Astrocyte (in vitro differentiated cells and primary cell): ENCODE measurements at regions not wholly inside any gene's neighbourhood (a gene's known extent, or its start where the extent isn't known, plus 50 kb on each side); places are given as distances from the start of the nearest gene placed in this dataset.
A peak's percentile ranks its signal among the peaks of the same experiment; 100 is the strongest.

Experiments used
- DNase-seq: peaks from one replicate; pipeline ENCODE4 v3.0.0-alpha.2; 2010; ENCODE audit warnings: low read depth
- FAIRE-seq: peaks from 2 replicates; lab custom pipeline; 2011; peaks lifted over from hg19 to GRCh38; lab: Jason Lieb, UNC
- H2AFZ ChIP-seq: 2 replicates; pipeline ENCODE4 v1.6.0; 2012; ENCODE audit warnings: low read depth, low read length, inconsistent platforms
- H3K27ac ChIP-seq: 2 replicates; pipeline ENCODE4 v1.5.1; 2011; ENCODE audit warnings: low read depth, low read length, inconsistent platforms
- H3K27me3 ChIP-seq: 2 replicates; pipeline ENCODE4 v1.6.0; 2011; ENCODE audit warnings: low read length, inconsistent platforms; ENCODE audit not compliant: insufficient read depth
- H3K36me3 ChIP-seq: 2 replicates; pipeline ENCODE4 v1.5.1; 2011; ENCODE audit warnings: low read length, inconsistent platforms; ENCODE audit not compliant: insufficient read depth
- H3K4me1 ChIP-seq: 2 replicates; pipeline ENCODE4 v1.5.1; 2011; ENCODE audit warnings: low read length, inconsistent platforms; ENCODE audit not compliant: insufficient read depth
- H3K4me2 ChIP-seq: 2 replicates; pipeline ENCODE4 v1.6.0; 2012; ENCODE audit warnings: low read length, inconsistent platforms
- H3K4me3 ChIP-seq: 2 replicates; pipeline ENCODE4 v1.5.1; 2011; ENCODE audit warnings: low read depth, mild to moderate bottlenecking, low read length, inconsistent platforms; ENCODE audit not compliant: insufficient read depth
- H3K79me2 ChIP-seq: 2 replicates; pipeline ENCODE4 v1.6.0; 2012; ENCODE audit warnings: mild to moderate bottlenecking, low read length, inconsistent platforms; ENCODE audit not compliant: insufficient read depth
- H3K9ac ChIP-seq: 2 replicates; pipeline ENCODE4 v1.6.0; 2012; ENCODE audit warnings: mild to moderate bottlenecking, low read length, inconsistent platforms
- H3K9me3 ChIP-seq: 2 replicates; pipeline ENCODE4 v1.5.1; 2012; ENCODE audit warnings: low read depth, mild to moderate bottlenecking, low read length, inconsistent platforms; ENCODE audit not compliant: insufficient read depth
- H4K20me1 ChIP-seq: 2 replicates; pipeline ENCODE4 v1.6.0; 2012; ENCODE audit warnings: low read length, inconsistent platforms; ENCODE audit not compliant: insufficient read depth
- H3K27ac Mint-ChIP-seq: one replicate; pipeline ENCODE4 v1.8.0; 2021; ENCODE audit warnings: mild to moderate bottlenecking, mixed read lengths; ENCODE audit not compliant: unreplicated experiment
- H3K27me3 Mint-ChIP-seq: one replicate; pipeline ENCODE4 v1.8.0; 2021; ENCODE audit warnings: low read depth, mixed read lengths; ENCODE audit not compliant: unreplicated experiment
- H3K36me3 Mint-ChIP-seq: one replicate; pipeline ENCODE4 v1.8.0; 2021; ENCODE audit warnings: low read depth, mixed read lengths; ENCODE audit not compliant: unreplicated experiment
- H3K4me1 Mint-ChIP-seq: one replicate; pipeline ENCODE4 v1.8.0; 2021; ENCODE audit warnings: low read depth, mixed read lengths; ENCODE audit not compliant: unreplicated experiment
- H3K4me3 Mint-ChIP-seq: one replicate; pipeline ENCODE4 v1.8.0; 2021; ENCODE audit warnings: mild to moderate bottlenecking, moderate library complexity, mixed read lengths; ENCODE audit not compliant: unreplicated experiment
- H3K9me3 Mint-ChIP-seq: one replicate; pipeline ENCODE4 v1.8.0; 2021; ENCODE audit warnings: mild to moderate bottlenecking, mixed read lengths; ENCODE audit not compliant: unreplicated experiment
- EZH2 ChIP-seq: IDR thresholded peaks from 2 replicates; pipeline ENCODE4 v1.6.1; 2012; ENCODE audit warnings: mild to moderate bottlenecking, low read length, inconsistent platforms; ENCODE audit not compliant: insufficient read depth
- TF ChIP-seq, protein P1 (sequence below): IDR thresholded peaks from 2 replicates; pipeline ENCODE4 v1.5.1; 2011; ENCODE audit warnings: low read depth, mild to moderate bottlenecking, inconsistent platforms, low read length, moderate library complexity; ENCODE audit not compliant: insufficient read depth

DNA sequence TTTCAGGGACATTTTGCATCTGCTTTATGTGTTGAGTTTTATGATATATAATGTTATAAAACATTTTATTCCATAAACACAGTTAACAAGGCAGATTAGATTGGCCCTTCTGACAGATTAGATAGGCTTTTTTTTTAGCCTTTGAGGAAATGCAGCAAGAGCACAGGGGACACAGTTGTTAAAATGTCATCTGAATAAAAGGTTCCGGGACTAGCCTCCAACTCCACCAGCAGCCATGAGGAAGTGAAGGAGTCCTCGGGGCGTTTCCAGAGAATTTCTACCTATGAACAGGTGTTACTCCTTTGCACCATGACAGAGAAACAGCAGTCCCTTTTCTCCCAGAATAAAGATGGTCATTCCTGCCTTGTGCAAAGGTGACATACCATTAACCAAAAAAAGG is 167.8 kb upstream of the KBTBD8 start:
- TF ChIP-seq, protein P1, sequence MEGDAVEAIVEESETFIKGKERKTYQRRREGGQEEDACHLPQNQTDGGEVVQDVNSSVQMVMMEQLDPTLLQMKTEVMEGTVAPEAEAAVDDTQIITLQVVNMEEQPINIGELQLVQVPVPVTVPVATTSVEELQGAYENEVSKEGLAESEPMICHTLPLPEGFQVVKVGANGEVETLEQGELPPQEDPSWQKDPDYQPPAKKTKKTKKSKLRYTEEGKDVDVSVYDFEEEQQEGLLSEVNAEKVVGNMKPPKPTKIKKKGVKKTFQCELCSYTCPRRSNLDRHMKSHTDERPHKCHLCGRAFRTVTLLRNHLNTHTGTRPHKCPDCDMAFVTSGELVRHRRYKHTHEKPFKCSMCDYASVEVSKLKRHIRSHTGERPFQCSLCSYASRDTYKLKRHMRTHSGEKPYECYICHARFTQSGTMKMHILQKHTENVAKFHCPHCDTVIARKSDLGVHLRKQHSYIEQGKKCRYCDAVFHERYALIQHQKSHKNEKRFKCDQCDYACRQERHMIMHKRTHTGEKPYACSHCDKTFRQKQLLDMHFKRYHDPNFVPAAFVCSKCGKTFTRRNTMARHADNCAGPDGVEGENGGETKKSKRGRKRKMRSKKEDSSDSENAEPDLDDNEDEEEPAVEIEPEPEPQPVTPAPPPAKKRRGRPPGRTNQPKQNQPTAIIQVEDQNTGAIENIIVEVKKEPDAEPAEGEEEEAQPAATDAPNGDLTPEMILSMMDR = no peak
- TF ChIP-seq EZH2 = no peak
- no peak overlapping the region for H3K9ac ChIP-seq
- no peaks in the 10 kb centered on the region for H3K4me1 ChIP-seq
- no peak overlapping the region for H2AFZ ChIP-seq
- Mint-ChIP-seq H3K27ac (no peak overlapping the region), H3K4me3 (no peak overlapping the region), H3K9me3 (peaks cover 2% of the 10 kb centered on the region), H3K36me3 (no peaks in the 10 kb centered on the region), H3K27me3 (peaks cover 14% of the 10 kb centered on the region), H3K4me1 (peaks cover 3% of the 10 kb centered on the region)
- H3K9me3 ChIP-seq = no peaks in the 10 kb centered on the region
- no peaks in the 10 kb centered on the region for H4K20me1 ChIP-seq
- DNase-seq = no peak
- no peak overlapping the region for H3K4me3 ChIP-seq
- FAIRE-seq = no peak
- no peak overlapping the region for H3K27ac ChIP-seq
- H3K79me2 ChIP-seq = no peaks in the 10 kb centered on the region
- H3K27me3 ChIP-seq = no peaks in the 10 kb centered on the region
- no peaks in the 10 kb centered on the region for H3K36me3 ChIP-seq
- no peak overlapping the region for H3K4me2 ChIP-seq

DNA sequence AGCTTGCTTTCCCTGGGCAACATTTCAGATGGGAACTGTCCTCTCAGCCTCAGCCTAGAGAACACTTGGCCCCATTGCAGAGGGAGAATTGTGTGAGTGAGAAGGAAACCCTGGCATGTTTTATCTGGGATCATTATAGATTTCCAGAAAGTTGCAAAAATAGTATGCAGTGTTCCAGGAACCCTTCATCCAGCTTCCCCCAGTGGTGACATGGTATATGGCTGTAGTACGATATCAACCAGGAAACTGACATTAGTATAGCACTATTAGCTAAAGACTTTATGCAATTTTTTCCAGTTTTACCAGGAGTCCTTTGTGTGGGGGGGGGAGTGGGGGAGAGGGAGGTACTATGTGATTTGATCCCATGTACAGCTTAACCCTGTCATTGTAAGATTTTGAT is 166.2 kb upstream of the KBTBD8 start:
- Mint-ChIP-seq H3K4me1 (peaks cover 3% of the 10 kb centered on the region), H3K9me3 (no peaks in the 10 kb centered on the region), H3K36me3 (no peaks in the 10 kb centered on the region), H3K27me3 (peaks cover 8% of the 10 kb centered on the region), H3K4me3 (no peak overlapping the region), H3K27ac (no peak overlapping the region)
- Histone ChIP-seq H3K4me3 (no peak overlapping the region), H3K9ac (no peak overlapping the region), H2AFZ (no peak overlapping the region), H3K9me3 (no peaks in the 10 kb centered on the region), H3K36me3 (no peaks in the 10 kb centered on the region), H4K20me1 (no peaks in the 10 kb centered on the region), H3K27ac (no peak overlapping the region), H3K4me2 (no peak overlapping the region), H3K79me2 (no peaks in the 10 kb centered on the region), H3K27me3 (no peaks in the 10 kb centered on the region), H3K4me1 (no peaks in the 10 kb centered on the region)
- DNase-seq (no peak), FAIRE-seq (no peak)
- TF ChIP-seq, protein P1 = no peak
- TF ChIP-seq EZH2 = no peak

DNA sequence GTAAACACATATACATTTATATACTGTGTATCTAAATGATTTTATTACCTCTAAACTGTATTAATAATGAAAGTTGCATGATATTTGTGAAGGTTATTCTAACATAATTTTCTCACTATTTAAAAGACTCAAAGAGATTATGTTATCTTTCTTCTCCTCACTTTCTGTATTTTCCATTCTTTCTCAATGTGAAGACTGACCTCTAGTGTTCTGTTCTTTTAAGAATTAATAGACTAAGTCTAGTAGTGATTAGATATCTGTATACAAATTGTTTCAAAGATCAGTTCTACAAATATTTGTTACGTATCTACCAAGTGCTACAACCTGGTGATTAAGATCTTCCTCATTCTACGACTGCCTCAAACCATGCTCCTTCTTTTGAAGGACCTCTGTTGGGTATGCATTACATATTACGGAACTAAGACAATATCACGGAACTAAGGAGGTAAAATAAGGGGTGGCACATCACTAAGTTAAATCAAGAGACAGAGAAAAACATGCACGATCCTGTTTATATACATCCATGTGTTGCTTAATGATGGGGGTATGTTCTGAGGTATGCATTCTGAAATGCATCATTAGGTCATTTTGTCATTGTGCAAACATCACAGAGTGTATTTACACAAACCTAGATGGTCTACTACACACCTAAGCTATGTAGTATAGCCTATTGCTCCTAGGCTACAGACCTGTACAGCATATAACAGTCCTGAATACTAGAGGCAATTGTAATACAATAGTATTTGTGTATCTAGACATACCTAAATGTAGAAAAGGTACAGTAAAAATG is 161.5 kb upstream of the KBTBD8 start:
- H3K4me3 Mint-ChIP-seq = no peak overlapping the region
- no peak for FAIRE-seq

More for the DNA sequence above, 161.5 kb upstream of the KBTBD8 start:
- no peak overlapping the region for H3K27ac Mint-ChIP-seq
- Histone ChIP-seq H3K4me2 (no peak overlapping the region), H3K27me3 (no peaks in the 10 kb centered on the region), H3K36me3 (no peaks in the 10 kb centered on the region), H2AFZ (no peak overlapping the region), H3K9me3 (no peaks in the 10 kb centered on the region), H4K20me1 (no peaks in the 10 kb centered on the region), H3K79me2 (no peaks in the 10 kb centered on the region), H3K9ac (no peak overlapping the region), H3K4me3 (no peak overlapping the region), H3K4me1 (no peaks in the 10 kb centered on the region), H3K27ac (no peak overlapping the region)
- no peaks in the 10 kb centered on the region for H3K27me3 Mint-ChIP-seq
- no peaks in the 10 kb centered on the region for H3K4me1 Mint-ChIP-seq
- H3K36me3 Mint-ChIP-seq = no peaks in the 10 kb centered on the region
- TF ChIP-seq EZH2 = no peak
- TF ChIP-seq, protein P1 = peak; percentile 9
- no peaks in the 10 kb centered on the region for H3K9me3 Mint-ChIP-seq
- no peak for DNase-seq
